Keratinocyte (primary cell): ENCODE measurements at regions not wholly inside any gene's neighbourhood (a gene's known extent, or its start where the extent isn't known, plus 50 kb on each side); places are given as distances from the start of the nearest gene placed in this dataset.

Experiments used
- DNase-seq: peaks from one replicate; pipeline ENCODE4 v3.0.0-alpha.2; 2011; ENCODE audit warnings: low read depth, missing footprints, low spot score
- FAIRE-seq: peaks from 2 replicates; lab custom pipeline; 2011; peaks lifted over from hg19 to GRCh38; lab: Jason Lieb, UNC
- H2AFZ ChIP-seq: 2 replicates; pipeline ENCODE4 v1.6.0; 2012; ENCODE audit warnings: low read length, control low read depth, inconsistent platforms; ENCODE audit not compliant: control insufficient read depth
- H3K27ac ChIP-seq: 2 replicates; pipeline ENCODE4 v1.5.1; 2011; ENCODE audit warnings: low read length; ENCODE audit not compliant: control insufficient read depth, insufficient read depth
- H3K27me3 ChIP-seq: 3 replicates; pipeline ENCODE4 v1.6.0; 2011; ENCODE audit warnings: low read length; ENCODE audit not compliant: control insufficient read depth, insufficient read depth; ENCODE audit errors: extremely low read depth
- H3K36me3 ChIP-seq, 2 experiments: 2 replicates in 1 of 2; 3 replicates in 1 of 2; pipeline ENCODE4 v1.5.1; 2011; ENCODE audit warnings: low read length in 2 of 2, mild to moderate bottlenecking in 1 of 2; ENCODE audit not compliant: control insufficient read depth in 2 of 2, insufficient read depth in 2 of 2; ENCODE audit errors: extremely low read depth in 1 of 2
- H3K4me1 ChIP-seq: 3 replicates; pipeline ENCODE4 v1.5.1; 2011; ENCODE audit warnings: low read length; ENCODE audit not compliant: control insufficient read depth, insufficient read depth; ENCODE audit errors: extremely low read depth
- H3K4me2 ChIP-seq: 3 replicates; pipeline ENCODE4 v1.6.0; 2011; ENCODE audit warnings: low read depth, low read length; ENCODE audit not compliant: control insufficient read depth, insufficient read depth; ENCODE audit errors: extremely low read depth
- H3K4me3 ChIP-seq, 3 experiments: fragments of 200-600 bp in 1 of 3; sonication (generic) in 1 of 3; 2 replicates in 2 of 3; 3 replicates in 1 of 3; pipeline ENCODE4 v1.5.1; 2011 to 2016; ENCODE audit warnings: low read length in 3 of 3, mild to moderate bottlenecking in 3 of 3, control low read depth in 2 of 3, inconsistent platforms in 1 of 3, low read depth in 1 of 3, mixed read lengths in 1 of 3, mixed run types in 1 of 3, moderate library complexity in 1 of 3; ENCODE audit not compliant: control insufficient read depth in 2 of 3, insufficient read depth in 2 of 3; ENCODE audit errors: extremely low read depth in 1 of 3
- H3K79me2 ChIP-seq: 2 replicates; pipeline ENCODE4 v1.6.0; 2012; ENCODE audit warnings: low read length; ENCODE audit not compliant: control insufficient read depth, insufficient read depth
- H3K9ac ChIP-seq: 3 replicates; pipeline ENCODE4 v1.6.0; 2011; ENCODE audit warnings: low read length; ENCODE audit not compliant: control insufficient read depth, insufficient read depth; ENCODE audit errors: extremely low read depth
- H3K9me1 ChIP-seq: 3 replicates; pipeline ENCODE4 v1.6.0; 2011; ENCODE audit warnings: low read length; ENCODE audit not compliant: control insufficient read depth, insufficient read depth; ENCODE audit errors: extremely low read depth
- H3K9me3 ChIP-seq: 2 replicates; pipeline ENCODE4 v1.5.1; 2012; ENCODE audit warnings: low read depth, low read length; ENCODE audit not compliant: control insufficient read depth
- H4K20me1 ChIP-seq: 3 replicates; pipeline ENCODE4 v1.6.0; 2011; ENCODE audit warnings: low read length; ENCODE audit not compliant: control insufficient read depth, insufficient read depth; ENCODE audit errors: extremely low read depth
- EZH2 ChIP-seq: IDR thresholded peaks from one replicate; pipeline ENCODE4 v1.6.1; 2012; ENCODE audit warnings: inconsistent platforms, mild to moderate bottlenecking, low read length, moderate library complexity
- dilution Hi-C: fragments of 300-500 bp; cut with MboI; formaldehyde crosslinking; loops from one replicate; pipeline ENCODE4 v1.7.0; 2020; ENCODE audit warnings: low sequenced_read_pairs; ENCODE audit not compliant: extremely low pct_ligation_motif_present
- TF ChIP-seq, protein P1 (sequence below), 3 experiments: IDR thresholded peaks in 1 of 3; conservative IDR thresholded peaks in 1 of 3; optimal IDR thresholded peaks in 1 of 3; 2 replicates in 2 of 3; 3 replicates in 1 of 3; pipeline versions ENCODE3 to v1.5.1; 2011; ENCODE audit warnings: low read length in 3 of 3, mild to moderate bottlenecking in 3 of 3, moderate library complexity in 2 of 3, control low read depth in 1 of 3, inconsistent platforms in 1 of 3; ENCODE audit not compliant: insufficient read depth in 2 of 3; ENCODE audit errors: extremely low read depth in 1 of 3

GRCh38 chr6:140316966-140317365, 942.5 kb upstream of the CITED2 start:
- no peak for DNase-seq
- no peak for TF ChIP-seq EZH2
- TF ChIP-seq, protein P1, sequence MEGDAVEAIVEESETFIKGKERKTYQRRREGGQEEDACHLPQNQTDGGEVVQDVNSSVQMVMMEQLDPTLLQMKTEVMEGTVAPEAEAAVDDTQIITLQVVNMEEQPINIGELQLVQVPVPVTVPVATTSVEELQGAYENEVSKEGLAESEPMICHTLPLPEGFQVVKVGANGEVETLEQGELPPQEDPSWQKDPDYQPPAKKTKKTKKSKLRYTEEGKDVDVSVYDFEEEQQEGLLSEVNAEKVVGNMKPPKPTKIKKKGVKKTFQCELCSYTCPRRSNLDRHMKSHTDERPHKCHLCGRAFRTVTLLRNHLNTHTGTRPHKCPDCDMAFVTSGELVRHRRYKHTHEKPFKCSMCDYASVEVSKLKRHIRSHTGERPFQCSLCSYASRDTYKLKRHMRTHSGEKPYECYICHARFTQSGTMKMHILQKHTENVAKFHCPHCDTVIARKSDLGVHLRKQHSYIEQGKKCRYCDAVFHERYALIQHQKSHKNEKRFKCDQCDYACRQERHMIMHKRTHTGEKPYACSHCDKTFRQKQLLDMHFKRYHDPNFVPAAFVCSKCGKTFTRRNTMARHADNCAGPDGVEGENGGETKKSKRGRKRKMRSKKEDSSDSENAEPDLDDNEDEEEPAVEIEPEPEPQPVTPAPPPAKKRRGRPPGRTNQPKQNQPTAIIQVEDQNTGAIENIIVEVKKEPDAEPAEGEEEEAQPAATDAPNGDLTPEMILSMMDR (optimal IDR thresholded peaks at IDR 0.05 in 1 of 3, IDR thresholded peaks at IDR 0.05 in 1 of 3, conservative IDR thresholded peaks at IDR 0.05 in 1 of 3; ENCODE audit: extremely low read depth in 1 of 3, insufficient read depth in 2 of 3, low read length in 3 of 3): no peak

DNA sequence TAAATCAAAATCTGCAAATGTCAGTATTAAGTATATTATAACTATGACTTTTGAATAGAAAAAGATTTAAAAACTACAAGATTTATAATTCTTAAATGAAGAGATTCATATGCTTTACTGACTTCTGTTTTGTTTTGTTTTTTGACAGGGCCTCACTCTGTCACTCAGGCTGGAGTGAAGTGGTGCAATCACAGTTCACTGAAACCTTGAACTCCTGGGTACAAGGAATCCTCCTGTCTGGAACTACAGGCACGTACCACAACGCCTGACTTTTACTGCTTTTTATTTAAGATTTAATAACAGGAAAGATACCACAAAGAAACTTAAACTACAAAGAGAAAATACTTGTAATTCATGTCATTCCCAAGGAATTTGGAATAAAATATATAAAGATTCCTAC, 940.2 kb upstream of the CITED2 start:
- DNase-seq: no peak
- H3K4me1 ChIP-seq: no peaks in the 10 kb centered on the region
- no peak overlapping the region for H3K4me3 ChIP-seq
- no peak for TF ChIP-seq EZH2
- TF ChIP-seq, protein P1 (optimal IDR thresholded peaks at IDR 0.05 in 1 of 3, IDR thresholded peaks at IDR 0.05 in 1 of 3, conservative IDR thresholded peaks at IDR 0.05 in 1 of 3; ENCODE audit: extremely low read depth in 1 of 3, insufficient read depth in 2 of 3, low read length in 3 of 3): no peak
- dilution Hi-C loops: no loop called here
- H3K9ac ChIP-seq: no peak overlapping the region
- no peak overlapping the region for H2AFZ ChIP-seq
- H3K27me3 ChIP-seq: no peaks in the 10 kb centered on the region
- no peaks in the 10 kb centered on the region for H4K20me1 ChIP-seq
- H3K79me2 ChIP-seq: no peaks in the 10 kb centered on the region
- H3K36me3 ChIP-seq: no peaks in the 10 kb centered on the region
- FAIRE-seq: no peak
- no peaks in the 10 kb centered on the region for H3K9me1 ChIP-seq
- no peak overlapping the region for H3K4me2 ChIP-seq
- no peaks in the 10 kb centered on the region for H3K9me3 ChIP-seq
- no peak overlapping the region for H3K27ac ChIP-seq

More at GRCh38 chr6:140316966-140317365, 942.5 kb upstream of the CITED2 start:
- H3K9me3 ChIP-seq: no peaks in the 10 kb centered on the region
- H3K4me3 ChIP-seq: no peak overlapping the region
- H3K27me3 ChIP-seq: no peaks in the 10 kb centered on the region
- no peak for FAIRE-seq
- H3K9ac ChIP-seq: no peak overlapping the region
- H4K20me1 ChIP-seq: no peaks in the 10 kb centered on the region
- H3K36me3 ChIP-seq: no peaks in the 10 kb centered on the region
- no peaks in the 10 kb centered on the region for H3K79me2 ChIP-seq
- H3K27ac ChIP-seq: no peak overlapping the region
- dilution Hi-C loops: no loop called here
- no peak overlapping the region for H3K4me2 ChIP-seq
- no peak overlapping the region for H2AFZ ChIP-seq
- H3K9me1 ChIP-seq: no peaks in the 10 kb centered on the region
- H3K4me1 ChIP-seq: no peaks in the 10 kb centered on the region
